ENCODE measurements at regions not wholly inside any gene's neighbourhood (a gene's known extent, or its start where the extent isn't known, plus 50 kb on each side); places are given as distances from the start of the nearest gene placed in this dataset.

- no peak for TF ChIP-seq SP1 (IDR thresholded peaks at IDR 0.05; ENCODE audit: low read depth)
- TF ChIP-seq JUND (IDR thresholded peaks at IDR 0.05), result no peak
- TF ChIP-seq ZNF274 (IDR thresholded peaks at IDR 0.05; ENCODE audit: low read depth, low read length), result no peak
- TF ChIP-seq CTCF (IDR thresholded peaks at IDR 0.05 in 2 of 3, conservative IDR thresholded peaks at IDR 0.05 in 1 of 3; ENCODE audit: borderline replicate concordance in 1 of 3, insufficient read depth in 1 of 3, low read depth in 2 of 3, low read length in 2 of 3), result no peak
- TF ChIP-seq POLR2AphosphoS5 (IDR thresholded peaks at IDR 0.05; ENCODE audit: low read depth, low read length), result no peak
- no peak for TF ChIP-seq SIN3A (IDR thresholded peaks at IDR 0.05; ENCODE audit: low read depth)
- no peak for TF ChIP-seq EZH2 (IDR thresholded peaks at IDR 0.05)
Measured at GRCh38 chr4:122532766-122533165, 76.2 kb upstream of the IL2 start.
